GM12873 (cell line): ENCODE measurements at regions not wholly inside any gene's neighbourhood (a gene's known extent, or its start where the extent isn't known, plus 50 kb on each side); places are given as distances from the start of the nearest gene placed in this dataset.

Experiments used
- TF ChIP-seq, protein P1 (sequence below): IDR thresholded peaks from 2 replicates; pipeline ENCODE4 v1.5.1; 2012; ENCODE audit warnings: low read depth, mild to moderate bottlenecking, moderate library complexity, low read length, control low read depth; ENCODE audit not compliant: insufficient read depth; ENCODE audit errors: missing control alignments

DNA sequence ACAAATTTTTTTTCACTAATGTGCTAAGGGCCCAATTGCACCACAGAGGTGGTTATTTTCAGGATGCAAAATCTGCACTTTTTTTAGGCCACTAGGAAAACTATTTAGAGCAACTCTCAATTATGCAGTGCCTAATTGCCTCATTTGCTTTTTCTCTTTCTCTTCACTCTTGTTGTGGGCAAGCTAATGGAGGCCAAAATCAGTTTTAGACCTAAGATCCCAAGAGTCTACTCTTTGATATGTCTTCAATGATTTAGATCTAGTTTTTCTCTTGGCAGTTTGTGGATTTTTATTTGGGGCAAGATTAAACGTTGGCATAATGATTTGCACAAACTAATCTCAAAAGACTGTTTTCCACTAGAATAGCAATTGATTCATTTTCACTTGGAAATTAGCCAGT is 1996.9 kb downstream of the LRRC4C start:
- TF ChIP-seq, protein P1, sequence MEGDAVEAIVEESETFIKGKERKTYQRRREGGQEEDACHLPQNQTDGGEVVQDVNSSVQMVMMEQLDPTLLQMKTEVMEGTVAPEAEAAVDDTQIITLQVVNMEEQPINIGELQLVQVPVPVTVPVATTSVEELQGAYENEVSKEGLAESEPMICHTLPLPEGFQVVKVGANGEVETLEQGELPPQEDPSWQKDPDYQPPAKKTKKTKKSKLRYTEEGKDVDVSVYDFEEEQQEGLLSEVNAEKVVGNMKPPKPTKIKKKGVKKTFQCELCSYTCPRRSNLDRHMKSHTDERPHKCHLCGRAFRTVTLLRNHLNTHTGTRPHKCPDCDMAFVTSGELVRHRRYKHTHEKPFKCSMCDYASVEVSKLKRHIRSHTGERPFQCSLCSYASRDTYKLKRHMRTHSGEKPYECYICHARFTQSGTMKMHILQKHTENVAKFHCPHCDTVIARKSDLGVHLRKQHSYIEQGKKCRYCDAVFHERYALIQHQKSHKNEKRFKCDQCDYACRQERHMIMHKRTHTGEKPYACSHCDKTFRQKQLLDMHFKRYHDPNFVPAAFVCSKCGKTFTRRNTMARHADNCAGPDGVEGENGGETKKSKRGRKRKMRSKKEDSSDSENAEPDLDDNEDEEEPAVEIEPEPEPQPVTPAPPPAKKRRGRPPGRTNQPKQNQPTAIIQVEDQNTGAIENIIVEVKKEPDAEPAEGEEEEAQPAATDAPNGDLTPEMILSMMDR, result no peak

DNA sequence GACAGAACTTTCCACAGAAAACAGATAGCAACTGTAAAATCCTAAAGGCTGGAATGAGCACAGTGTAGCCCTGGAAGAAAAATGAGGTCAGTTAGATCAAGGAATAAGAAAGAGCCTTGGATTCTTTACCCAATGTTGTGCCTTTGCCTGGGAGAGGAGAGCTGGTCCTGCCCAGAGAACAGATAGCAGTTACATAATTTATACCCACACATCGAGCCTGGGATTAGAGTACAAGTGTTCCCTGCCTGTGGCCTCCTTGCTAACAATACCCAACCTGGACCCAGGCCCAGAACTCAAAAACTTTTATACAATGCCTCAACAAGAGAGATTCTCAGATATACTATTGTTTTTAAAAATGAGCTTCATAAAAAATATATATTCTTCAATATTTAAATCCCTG is 1998.4 kb downstream of the LRRC4C start:
- TF ChIP-seq, protein P1, result no peak

DNA sequence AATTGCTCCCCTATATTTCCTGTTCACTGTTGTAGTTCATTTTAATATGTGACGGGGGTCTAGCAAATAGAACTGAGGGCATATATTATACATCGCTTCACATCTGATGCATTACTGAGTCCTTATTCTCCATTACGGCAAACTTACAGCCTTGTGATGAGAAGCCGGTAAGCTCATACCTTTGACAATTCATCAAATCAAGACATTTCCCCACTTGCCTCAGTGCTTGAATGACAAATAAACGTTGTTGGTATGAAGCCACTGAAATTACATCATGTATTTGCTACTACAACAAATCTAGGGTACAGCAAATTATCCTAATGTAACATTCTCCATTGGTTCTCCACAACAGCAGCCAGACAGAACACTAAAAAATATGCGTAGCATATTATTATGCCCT is 1999.8 kb downstream of the LRRC4C start:
- TF ChIP-seq, protein P1, result no peak

DNA sequence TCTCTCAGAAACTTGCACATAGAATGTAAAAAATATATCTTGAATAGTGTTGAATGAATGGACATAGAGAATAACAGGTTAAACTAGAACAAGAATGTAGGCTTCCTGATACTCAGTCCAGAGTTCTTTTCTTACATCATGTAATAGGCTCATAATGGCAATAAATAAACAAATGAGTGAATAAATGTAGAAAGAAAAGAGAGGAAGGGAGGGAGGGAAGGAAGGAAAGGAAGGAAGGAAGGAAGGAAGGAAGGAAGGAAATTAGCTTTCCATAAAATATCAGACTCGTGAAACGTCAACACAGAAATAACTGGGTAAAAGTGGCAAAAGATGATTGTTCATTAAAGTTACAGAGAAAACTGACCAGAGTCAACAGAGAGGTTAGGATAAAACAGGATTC is 2001.0 kb downstream of the LRRC4C start:
- TF ChIP-seq, protein P1, result no peak

DNA sequence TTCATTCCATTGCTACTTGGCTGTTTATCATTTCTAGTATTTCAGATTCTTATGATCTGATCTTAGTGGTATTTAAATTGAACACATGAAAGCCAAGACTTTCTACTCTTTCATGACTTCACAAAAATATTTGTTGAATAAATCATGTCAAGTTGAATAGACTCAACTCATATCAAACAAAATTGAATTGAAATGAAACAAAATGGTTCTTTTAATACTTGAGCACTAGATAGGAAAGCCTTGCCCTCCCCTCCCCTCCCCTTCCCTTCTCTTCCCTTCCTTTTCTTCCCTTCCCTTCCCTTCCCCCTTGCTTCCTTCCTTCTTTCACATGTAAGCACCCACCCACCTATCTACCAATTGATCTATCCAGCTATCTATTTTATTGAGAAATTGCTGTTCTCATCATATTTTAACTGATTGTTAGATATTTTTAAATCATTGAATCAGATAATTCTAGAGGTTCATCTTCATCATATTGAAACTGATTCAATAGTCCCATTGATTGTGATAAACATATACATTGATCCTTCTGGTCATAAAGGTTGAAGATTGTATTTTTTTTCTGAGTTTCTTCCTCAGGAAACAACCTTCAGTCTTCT is 2015.9 kb downstream of the LRRC4C start:
- TF ChIP-seq, protein P1, result no peak

DNA sequence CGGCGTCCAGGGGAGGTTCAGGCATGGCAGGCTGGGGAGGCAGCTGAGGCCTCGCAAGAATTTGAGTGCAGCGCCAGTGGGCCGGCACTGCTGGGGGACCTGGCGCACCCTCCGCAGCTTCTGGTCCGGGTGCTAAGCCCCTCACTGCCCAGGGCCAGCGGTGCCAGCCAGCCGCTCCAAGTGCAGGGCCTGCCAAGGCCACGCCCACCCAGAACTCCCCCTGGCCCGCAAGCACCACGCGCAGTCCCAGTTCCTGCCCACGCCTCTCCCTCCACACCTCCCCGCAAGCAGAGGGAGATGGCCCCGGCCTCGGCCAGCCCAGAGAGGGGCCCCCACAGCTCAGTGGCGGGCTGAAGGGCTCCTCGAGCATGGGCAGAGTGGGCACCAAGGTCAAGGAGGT is 2017.3 kb downstream of the LRRC4C start:
- TF ChIP-seq, protein P1, result no peak

DNA sequence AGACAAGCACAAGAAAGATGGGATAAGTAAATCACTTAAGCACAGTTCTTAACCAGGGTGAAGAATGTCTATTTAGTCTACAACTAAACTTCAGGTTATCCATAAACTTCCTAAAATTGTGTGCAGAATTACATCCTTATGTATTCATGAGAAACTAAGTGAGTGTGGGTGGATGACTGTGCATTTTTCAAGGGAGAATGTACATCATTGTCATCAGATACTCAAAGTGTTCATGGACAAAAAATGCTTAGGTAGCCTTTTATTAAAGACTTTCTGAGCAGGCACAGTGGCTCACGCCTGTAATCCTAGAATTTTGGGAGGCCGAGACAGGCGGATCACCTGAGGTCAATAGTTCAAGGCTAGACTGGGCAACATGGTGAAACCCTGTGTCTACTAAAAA is 2023.8 kb downstream of the LRRC4C start:
- TF ChIP-seq, protein P1, result no peak
